SJSA1 (cell line): ENCODE measurements at regions not wholly inside any gene's neighbourhood (a gene's known extent, or its start where the extent isn't known, plus 50 kb on each side); places are given as distances from the start of the nearest gene placed in this dataset.

Experiments used
- DNase-seq, 2 experiments: peaks; one replicate each; pipeline ENCODE4 v3.0.0-alpha.2; 2015 to 2020; ENCODE audit warnings: low spot score in 2 of 2, low read depth in 1 of 2
- H3K27ac ChIP-seq: fragments of 250-450 bp; sonication (Bioruptor Pico); 2 replicates; pipeline ENCODE4 v1.5.1; 2020; ENCODE audit warnings: mild to moderate bottlenecking, moderate library complexity
- H3K27me3 ChIP-seq: fragments of 250-450 bp; sonication (Bioruptor Pico); replicated peaks from 2 replicates; pipeline ENCODE4 v1.5.1; 2020; ENCODE audit warnings: mild to moderate bottlenecking, moderate library complexity
- H3K36me3 ChIP-seq: fragments of 250-450 bp; sonication (Bioruptor Pico); 2 replicates; pipeline ENCODE4 v1.5.1; 2020; ENCODE audit warnings: mild to moderate bottlenecking
- H3K4me1 ChIP-seq: fragments of 250-450 bp; sonication (Bioruptor Pico); replicated peaks from 2 replicates; pipeline ENCODE4 v1.6.1; 2021; ENCODE audit warnings: mild to moderate bottlenecking
- H3K4me3 ChIP-seq: fragments of 250-450 bp; sonication (Bioruptor Pico); 2 replicates; pipeline ENCODE4 v1.5.1; 2020; ENCODE audit warnings: mild to moderate bottlenecking
- H3K9me3 ChIP-seq: fragments of 250-450 bp; sonication (Bioruptor Pico); replicated peaks from 2 replicates; pipeline ENCODE4 v1.5.1; 2020; ENCODE audit warnings: mild to moderate bottlenecking

- H3K27ac ChIP-seq = no peak overlapping the region
- H3K36me3 ChIP-seq = no peaks in the 10 kb centered on the region
- no peaks in the 10 kb centered on the region for H3K4me1 ChIP-seq
- no peaks in the 10 kb centered on the region for H3K9me3 ChIP-seq
- H3K4me3 ChIP-seq = no peak overlapping the region
- H3K27me3 ChIP-seq = no peaks in the 10 kb centered on the region
- DNase-seq = no peak
Observed at GRCh38 chr4:152089584-152089983, 328.8 kb upstream of the GATB start.

- H3K36me3 ChIP-seq = no peaks in the 10 kb centered on the region
- no peak overlapping the region for H3K4me3 ChIP-seq
- H3K27me3 ChIP-seq = no peaks in the 10 kb centered on the region
- no peaks in the 10 kb centered on the region for H3K4me1 ChIP-seq
- no peak overlapping the region for H3K27ac ChIP-seq
- DNase-seq = no peak
- H3K9me3 ChIP-seq = no peaks in the 10 kb centered on the region
Observed at GRCh38 chr4:152087335-152087734, 326.5 kb upstream of the GATB start.

GRCh38 chr4:152085657-152086056, 324.9 kb upstream of the GATB start:
- Histone ChIP-seq H3K36me3 (no peaks in the 10 kb centered on the region), H3K4me1 (no peaks in the 10 kb centered on the region), H3K9me3 (no peaks in the 10 kb centered on the region), H3K4me3 (no peak overlapping the region), H3K27me3 (no peaks in the 10 kb centered on the region), H3K27ac (no peak overlapping the region)
- no peak for DNase-seq

GRCh38 chr4:152083338-152083737, 322.5 kb upstream of the GATB start:
- Histone ChIP-seq H3K9me3 (no peaks in the 10 kb centered on the region), H3K36me3 (no peaks in the 10 kb centered on the region), H3K4me3 (no peak overlapping the region), H3K27ac (no peak overlapping the region), H3K4me1 (no peaks in the 10 kb centered on the region), H3K27me3 (no peaks in the 10 kb centered on the region)
- no peak for DNase-seq

GRCh38 chr4:152081024-152081423, 320.2 kb upstream of the GATB start:
- H3K9me3 ChIP-seq = no peaks in the 10 kb centered on the region
- H3K27me3 ChIP-seq = no peaks in the 10 kb centered on the region
- no peaks in the 10 kb centered on the region for H3K36me3 ChIP-seq
- H3K4me1 ChIP-seq = no peaks in the 10 kb centered on the region
- no peak overlapping the region for H3K27ac ChIP-seq
- no peak overlapping the region for H3K4me3 ChIP-seq
- DNase-seq = no peak

GRCh38 chr4:152079543-152080293, 318.9 kb upstream of the GATB start:
- Histone ChIP-seq H3K4me1 (no peaks in the 10 kb centered on the region), H3K27ac (no peak overlapping the region), H3K27me3 (no peaks in the 10 kb centered on the region), H3K36me3 (no peaks in the 10 kb centered on the region), H3K9me3 (no peaks in the 10 kb centered on the region), H3K4me3 (no peak overlapping the region)
- DNase-seq = no peak

- no peak overlapping the region for H3K4me3 ChIP-seq
- no peaks in the 10 kb centered on the region for H3K4me1 ChIP-seq
- no peak overlapping the region for H3K27ac ChIP-seq
- no peaks in the 10 kb centered on the region for H3K27me3 ChIP-seq
- H3K36me3 ChIP-seq = no peaks in the 10 kb centered on the region
- H3K9me3 ChIP-seq = no peaks in the 10 kb centered on the region
- no peak for DNase-seq
Observed at GRCh38 chr4:152079079-152079478, 318.3 kb upstream of the GATB start.

- Histone ChIP-seq H3K27ac (no peak overlapping the region), H3K4me3 (no peak overlapping the region), H3K27me3 (no peaks in the 10 kb centered on the region), H3K36me3 (no peaks in the 10 kb centered on the region), H3K9me3 (no peaks in the 10 kb centered on the region), H3K4me1 (no peaks in the 10 kb centered on the region)
- DNase-seq = no peak
Observed at GRCh38 chr4:152077582-152077981, 316.8 kb upstream of the GATB start.

GRCh38 chr4:152075253-152075928, 314.6 kb upstream of the GATB start:
- H3K36me3 ChIP-seq = no peaks in the 10 kb centered on the region
- no peaks in the 10 kb centered on the region for H3K4me1 ChIP-seq
- H3K4me3 ChIP-seq = no peak overlapping the region
- H3K27me3 ChIP-seq = no peaks in the 10 kb centered on the region
- H3K9me3 ChIP-seq = no peaks in the 10 kb centered on the region
- no peak for DNase-seq
- H3K27ac ChIP-seq = no peak overlapping the region

GRCh38 chr4:152074573-152074972, 313.8 kb upstream of the GATB start:
- DNase-seq = no peak
- Histone ChIP-seq H3K36me3 (no peaks in the 10 kb centered on the region), H3K9me3 (no peaks in the 10 kb centered on the region), H3K27ac (no peak overlapping the region), H3K27me3 (no peaks in the 10 kb centered on the region), H3K4me1 (no peaks in the 10 kb centered on the region), H3K4me3 (no peak overlapping the region)

- no peaks in the 10 kb centered on the region for H3K9me3 ChIP-seq
Observed at GRCh38 chr4:152074088-152074437, 313.3 kb upstream of the GATB start.

GRCh38 chr4:152073351-152074087, 312.7 kb upstream of the GATB start:
- no peak for DNase-seq

More at GRCh38 chr4:152074088-152074437, 313.3 kb upstream of the GATB start:
- Histone ChIP-seq H3K4me3 (no peak overlapping the region), H3K27ac (no peak overlapping the region), H3K36me3 (no peaks in the 10 kb centered on the region), H3K4me1 (no peaks in the 10 kb centered on the region), H3K27me3 (no peaks in the 10 kb centered on the region)
- DNase-seq = no peak

GRCh38 chr4:152072906-152073305, 312.1 kb upstream of the GATB start:
- no peaks in the 10 kb centered on the region for H3K4me1 ChIP-seq
- DNase-seq = no peak
- no peak overlapping the region for H3K4me3 ChIP-seq
- no peak overlapping the region for H3K27ac ChIP-seq
- H3K9me3 ChIP-seq = no peaks in the 10 kb centered on the region
- no peaks in the 10 kb centered on the region for H3K27me3 ChIP-seq
- no peaks in the 10 kb centered on the region for H3K36me3 ChIP-seq

More at GRCh38 chr4:152073351-152074087, 312.7 kb upstream of the GATB start:
- Histone ChIP-seq H3K9me3 (no peaks in the 10 kb centered on the region), H3K4me3 (no peak overlapping the region), H3K27ac (no peak overlapping the region), H3K27me3 (no peaks in the 10 kb centered on the region), H3K4me1 (no peaks in the 10 kb centered on the region), H3K36me3 (no peaks in the 10 kb centered on the region)

- DNase-seq = no peak
- Histone ChIP-seq H3K27me3 (no peaks in the 10 kb centered on the region), H3K27ac (no peak overlapping the region), H3K4me3 (no peak overlapping the region), H3K9me3 (no peaks in the 10 kb centered on the region), H3K4me1 (no peaks in the 10 kb centered on the region), H3K36me3 (no peaks in the 10 kb centered on the region)
Observed at GRCh38 chr4:152072001-152072485, 311.2 kb upstream of the GATB start.
